ENCODE measurements at regions not wholly inside any gene's neighbourhood (a gene's known extent, or its start where the extent isn't known, plus 50 kb on each side); places are given as distances from the start of the nearest gene placed in this dataset.

- Histone ChIP-seq H3K27ac (ENCODE audit: low read depth, low read length) (no peak overlapping the region), H3K27me3 (ENCODE audit: control insufficient read depth, insufficient read depth, low read length) (no peaks in the 10 kb centered on the region), H3K9me3 (ENCODE audit: control insufficient read depth, insufficient read depth, low read length) (peaks cover 12% of the 10 kb centered on the region), H3K4me3 (ENCODE audit: low read depth, low read length) (no peak overlapping the region)
- ChIA-PET POLR2A (no interaction called here), CTCF (no interaction called here)
- TF ChIP-seq CTCF (IDR thresholded peaks at IDR 0.05; ENCODE audit: low read depth, low read length), result no peak
- DNase-seq (ENCODE audit: low read depth, low spot score), result no peak
Measured at GRCh38 chr9:91066856-91067255, 265.2 kb downstream of the SYK start.

DNA sequence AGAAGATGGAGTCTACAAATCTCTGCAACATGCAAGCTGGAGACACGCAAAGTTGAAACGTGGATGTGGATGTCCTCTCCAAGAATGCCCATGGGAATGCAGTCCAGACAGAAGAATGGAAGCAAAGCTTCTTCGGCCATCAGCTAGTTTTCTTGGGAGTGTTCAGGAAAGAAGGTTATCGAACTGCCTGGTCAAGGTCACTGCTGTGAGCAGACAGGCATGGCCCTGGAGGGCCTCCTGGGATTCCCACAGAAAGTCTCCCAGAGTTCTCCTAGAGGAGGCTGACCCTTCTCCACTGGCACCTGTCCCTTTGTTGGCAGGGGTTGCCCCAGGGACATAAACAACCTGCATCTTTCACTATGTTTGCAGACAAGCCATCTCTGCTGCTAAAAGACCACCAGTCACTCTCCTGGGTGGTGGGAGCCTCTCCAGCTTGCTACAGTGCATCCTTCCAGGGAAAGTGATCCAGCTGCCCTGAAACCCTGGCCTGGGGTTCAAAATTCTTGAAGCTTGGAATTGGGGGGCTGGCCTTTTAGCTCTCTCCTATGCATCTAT lies 265.8 kb downstream of the SYK start:
- CTCF ChIA-PET, result no interaction called here
- peaks cover 12% of the 10 kb centered on the region for H3K9me3 ChIP-seq (ENCODE audit: control insufficient read depth, insufficient read depth, low read length)
- POLR2A ChIA-PET, result no interaction called here

DNA sequence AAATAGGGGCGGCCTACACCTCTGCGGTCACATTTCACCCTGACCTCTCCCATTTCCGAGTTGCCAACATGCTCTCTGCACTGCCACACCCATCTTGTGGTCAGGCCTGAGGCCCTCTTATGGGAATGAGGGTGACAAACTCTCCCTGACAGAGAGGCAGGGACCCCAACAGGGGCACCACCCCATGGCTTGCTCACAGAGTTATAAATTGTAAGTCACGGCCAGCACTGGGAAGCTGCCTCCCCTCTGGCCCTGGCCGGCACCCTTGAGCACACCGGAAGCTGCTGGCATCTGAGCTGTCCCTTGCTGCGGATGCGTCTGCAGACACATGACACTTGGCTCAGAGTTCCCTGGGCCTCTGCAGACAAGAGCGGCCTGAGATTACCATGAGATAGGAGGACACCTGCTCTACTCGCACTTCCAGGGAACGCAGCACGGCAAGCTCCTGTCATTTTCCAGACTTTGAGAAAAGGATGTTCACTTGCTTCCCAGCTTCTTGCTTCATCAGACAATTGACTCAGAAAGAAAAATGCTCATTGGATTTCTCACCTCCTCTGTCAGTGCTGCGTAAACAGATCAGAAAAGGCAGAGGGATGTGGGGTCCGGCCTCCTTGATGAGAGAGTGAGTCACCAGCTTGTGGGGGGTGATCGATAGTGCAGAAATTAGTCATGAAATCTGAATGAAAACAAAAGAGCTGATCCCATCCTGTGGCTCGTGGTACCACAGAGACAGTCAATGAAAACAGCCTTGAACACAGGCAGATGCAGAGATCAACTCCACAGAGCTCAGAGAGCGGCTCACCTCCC lies 269.8 kb downstream of the SYK start:
- Histone ChIP-seq H3K27me3 (ENCODE audit: control insufficient read depth, insufficient read depth, low read length) (no peaks in the 10 kb centered on the region), H3K27ac (ENCODE audit: low read depth, low read length) (peak overlapping the region; percentile 90), H3K9me3 (ENCODE audit: control insufficient read depth, insufficient read depth, low read length) (peaks cover 14% of the 10 kb centered on the region), H3K4me3 (ENCODE audit: low read depth, low read length) (no peak overlapping the region)
- no peak for TF ChIP-seq CTCF (IDR thresholded peaks at IDR 0.05; ENCODE audit: low read depth, low read length)
- ChIA-PET CTCF (interaction anchor here (0.9 to 1.2 kb wide), 2 partner anchors 38 to 157 kb away, joined by 3 read pairs; no protein-coding TSS in a partner anchor), POLR2A (interaction anchor here (1.0 to 1.4 kb wide), 6 partner anchors 9 to 358 kb away, joined by 3 to 6 read pairs (median 6); no protein-coding TSS in a partner anchor)
- DNase-seq (ENCODE audit: low read depth, low spot score), result peak; percentile 92

More for the DNA sequence above, 265.8 kb downstream of the SYK start:
- no peak for DNase-seq (ENCODE audit: low read depth, low spot score)
- Histone ChIP-seq H3K4me3 (ENCODE audit: low read depth, low read length) (no peak overlapping the region), H3K27me3 (ENCODE audit: control insufficient read depth, insufficient read depth, low read length) (no peaks in the 10 kb centered on the region), H3K27ac (ENCODE audit: low read depth, low read length) (no peak overlapping the region)
- TF ChIP-seq CTCF (IDR thresholded peaks at IDR 0.05; ENCODE audit: low read depth, low read length), result no peak

DNA sequence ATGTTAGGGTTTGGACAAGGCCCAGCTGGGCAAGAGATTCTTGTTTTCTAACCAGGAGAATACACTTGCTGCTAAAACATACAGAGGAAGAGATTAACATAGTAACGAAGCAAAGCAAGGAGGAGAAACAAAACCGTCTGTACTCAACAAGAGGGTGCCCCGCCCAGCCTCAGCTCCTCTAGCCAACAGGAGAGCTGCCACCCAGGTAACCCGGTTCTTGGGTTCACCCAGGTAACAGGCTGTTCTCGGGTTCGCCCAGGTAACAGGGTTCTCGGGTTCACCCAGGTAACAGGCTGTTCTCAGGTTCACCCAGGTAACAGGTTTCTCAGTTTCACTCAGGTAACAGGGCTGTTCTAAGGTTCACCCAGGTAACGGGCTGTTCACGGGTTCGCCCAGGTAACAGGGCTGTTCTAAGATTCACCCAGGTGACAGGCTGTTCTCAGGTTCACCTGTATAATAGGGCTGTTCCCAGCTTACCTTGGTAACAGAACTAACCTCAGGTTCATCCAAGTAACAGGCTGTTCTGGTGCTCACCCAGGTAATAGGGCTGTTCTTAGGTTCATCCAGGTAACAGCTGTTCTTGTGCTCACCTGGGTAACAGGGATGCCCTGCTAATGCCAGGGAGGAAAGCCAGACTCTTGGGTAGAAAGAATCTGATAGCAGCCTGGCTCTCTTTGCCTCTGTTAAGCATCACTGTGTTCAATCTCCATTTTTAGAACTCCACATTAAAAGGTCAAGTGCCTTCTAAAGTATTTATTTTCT lies 271.6 kb downstream of the SYK start:
- ChIA-PET POLR2A (no interaction called here), CTCF (no interaction called here)
- DNase-seq (ENCODE audit: low read depth, low spot score), result no peak
- Histone ChIP-seq H3K4me3 (ENCODE audit: low read depth, low read length) (no peak overlapping the region), H3K27me3 (ENCODE audit: control insufficient read depth, insufficient read depth, low read length) (no peaks in the 10 kb centered on the region), H3K9me3 (ENCODE audit: control insufficient read depth, insufficient read depth, low read length) (peaks cover 14% of the 10 kb centered on the region), H3K27ac (ENCODE audit: low read depth, low read length) (no peak overlapping the region)
- no peak for TF ChIP-seq CTCF (IDR thresholded peaks at IDR 0.05; ENCODE audit: low read depth, low read length)

Data from AG04450 (cell line).